ENCODE measurements at regions not wholly inside any gene's neighbourhood (a gene's known extent, or its start where the extent isn't known, plus 50 kb on each side); places are given as distances from the start of the nearest gene placed in this dataset.

DNA sequence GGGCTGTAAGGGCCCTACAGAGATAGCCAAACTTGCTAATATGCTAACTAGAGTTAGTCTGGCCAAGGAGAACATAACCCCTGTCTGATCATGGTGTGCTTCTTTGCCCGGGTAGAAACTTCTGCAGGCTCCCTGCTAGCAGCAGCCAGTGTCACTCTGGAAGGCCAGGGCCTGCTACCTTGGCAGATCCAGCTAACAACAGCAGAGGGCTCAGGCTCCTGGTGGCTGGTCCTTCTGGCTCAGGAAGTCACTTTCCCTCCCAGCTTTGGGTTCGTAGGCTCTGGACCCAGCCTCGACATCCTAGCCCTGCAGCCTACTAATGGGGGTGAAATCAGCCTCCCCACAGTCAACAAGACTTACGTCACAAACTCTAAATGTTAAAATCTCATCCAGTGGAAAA, 373.7 kb upstream of the RGMA start:
- H3K4me3 ChIP-seq, result no peak overlapping the region
- TF ChIP-seq, protein P1, sequence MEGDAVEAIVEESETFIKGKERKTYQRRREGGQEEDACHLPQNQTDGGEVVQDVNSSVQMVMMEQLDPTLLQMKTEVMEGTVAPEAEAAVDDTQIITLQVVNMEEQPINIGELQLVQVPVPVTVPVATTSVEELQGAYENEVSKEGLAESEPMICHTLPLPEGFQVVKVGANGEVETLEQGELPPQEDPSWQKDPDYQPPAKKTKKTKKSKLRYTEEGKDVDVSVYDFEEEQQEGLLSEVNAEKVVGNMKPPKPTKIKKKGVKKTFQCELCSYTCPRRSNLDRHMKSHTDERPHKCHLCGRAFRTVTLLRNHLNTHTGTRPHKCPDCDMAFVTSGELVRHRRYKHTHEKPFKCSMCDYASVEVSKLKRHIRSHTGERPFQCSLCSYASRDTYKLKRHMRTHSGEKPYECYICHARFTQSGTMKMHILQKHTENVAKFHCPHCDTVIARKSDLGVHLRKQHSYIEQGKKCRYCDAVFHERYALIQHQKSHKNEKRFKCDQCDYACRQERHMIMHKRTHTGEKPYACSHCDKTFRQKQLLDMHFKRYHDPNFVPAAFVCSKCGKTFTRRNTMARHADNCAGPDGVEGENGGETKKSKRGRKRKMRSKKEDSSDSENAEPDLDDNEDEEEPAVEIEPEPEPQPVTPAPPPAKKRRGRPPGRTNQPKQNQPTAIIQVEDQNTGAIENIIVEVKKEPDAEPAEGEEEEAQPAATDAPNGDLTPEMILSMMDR (IDR thresholded peaks at IDR 0.05), result no peak
- H3K9me3 ChIP-seq, result no peaks in the 10 kb centered on the region
- intact Hi-C loops (cut with DNase I), result no loop called here
- H3K36me3 ChIP-seq, result no peaks in the 10 kb centered on the region
- no peaks in the 10 kb centered on the region for H3K27me3 ChIP-seq
- DNase-seq, result no peak
- H3K27ac ChIP-seq, result no peak overlapping the region
- no peak overlapping the region for H3K9ac ChIP-seq (ENCODE audit: low read depth in 2 of 2, low read length in 2 of 2)
- H3K4me1 ChIP-seq, result no peaks in the 10 kb centered on the region

DNA sequence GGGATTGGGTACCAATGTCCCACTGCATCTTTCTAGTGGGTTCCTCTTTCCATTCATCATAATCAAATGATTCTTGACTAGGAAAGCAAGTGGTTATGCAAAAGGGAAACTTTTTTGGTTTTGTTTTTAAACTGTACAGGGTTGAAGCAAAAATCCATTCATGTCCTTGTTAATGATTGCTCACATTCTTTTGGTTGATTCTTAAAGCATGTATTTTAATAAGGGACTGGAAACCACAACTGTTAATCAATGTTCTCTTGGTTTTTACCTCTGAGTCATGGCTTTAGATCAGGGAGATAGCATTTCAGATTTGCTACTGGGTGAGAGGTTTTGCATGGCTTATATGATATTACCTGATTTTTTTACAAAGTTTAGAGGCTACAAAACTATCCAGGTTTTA, 371.7 kb upstream of the RGMA start:
- Histone ChIP-seq H3K27me3 (no peaks in the 10 kb centered on the region), H3K27ac (no peak overlapping the region), H3K4me3 (no peak overlapping the region), H3K9me3 (no peaks in the 10 kb centered on the region), H3K4me1 (no peaks in the 10 kb centered on the region), H3K9ac (ENCODE audit: low read depth in 2 of 2, low read length in 2 of 2) (no peak overlapping the region), H3K36me3 (no peaks in the 10 kb centered on the region)
- DNase-seq, result no peak
- TF ChIP-seq, protein P1 (IDR thresholded peaks at IDR 0.05), result no peak
- intact Hi-C loops (cut with DNase I), result no loop called here

DNA sequence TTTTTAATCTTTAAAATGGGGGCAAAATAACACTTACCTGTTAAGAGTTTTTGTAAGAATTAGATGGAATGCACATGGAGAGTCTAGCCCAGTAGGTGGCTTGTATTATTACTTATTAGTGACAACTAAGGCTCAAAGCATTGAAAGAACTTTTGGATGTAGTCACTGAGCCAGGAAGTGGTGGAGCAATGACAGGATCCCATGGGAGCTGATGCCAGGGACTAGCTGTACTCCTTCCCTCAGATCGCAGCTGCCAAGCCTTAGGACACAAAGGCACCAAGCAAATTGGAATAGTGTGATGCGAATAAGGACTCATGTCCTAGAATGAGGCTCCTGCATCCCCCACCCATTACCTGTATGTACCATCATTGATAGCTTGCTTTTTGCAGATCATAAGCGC, 370.4 kb upstream of the RGMA start:
- Histone ChIP-seq H3K9me3 (no peaks in the 10 kb centered on the region), H3K36me3 (no peaks in the 10 kb centered on the region), H3K27me3 (no peaks in the 10 kb centered on the region), H3K27ac (no peak overlapping the region), H3K4me3 (no peak overlapping the region), H3K9ac (ENCODE audit: low read depth in 2 of 2, low read length in 2 of 2) (no peak overlapping the region), H3K4me1 (no peaks in the 10 kb centered on the region)
- intact Hi-C loops (cut with DNase I), result no loop called here
- no peak for DNase-seq
- TF ChIP-seq, protein P1 (IDR thresholded peaks at IDR 0.05), result no peak

DNA sequence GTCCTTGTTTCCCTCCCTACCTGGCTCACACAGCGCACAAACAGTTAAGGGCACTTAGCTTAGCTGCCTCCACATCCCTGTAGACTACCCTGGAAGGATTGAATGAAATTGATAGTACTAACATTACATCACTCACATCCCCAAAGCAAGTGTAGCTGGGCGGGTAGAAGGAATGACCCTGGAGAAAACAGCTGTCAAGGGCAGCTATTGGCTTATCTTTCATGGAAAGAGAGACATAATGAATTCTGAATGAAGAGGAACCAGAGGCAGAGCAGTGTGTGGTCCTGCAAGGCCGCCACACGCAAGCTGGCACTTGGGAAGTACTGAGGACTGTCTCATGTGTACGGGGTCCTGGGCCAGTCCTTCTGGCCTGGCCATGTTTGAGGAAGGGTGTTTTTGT, 369.6 kb upstream of the RGMA start:
- Histone ChIP-seq H3K4me1 (no peaks in the 10 kb centered on the region), H3K36me3 (no peaks in the 10 kb centered on the region), H3K4me3 (no peak overlapping the region), H3K9ac (ENCODE audit: low read depth in 2 of 2, low read length in 2 of 2) (no peak overlapping the region), H3K9me3 (no peaks in the 10 kb centered on the region), H3K27me3 (no peaks in the 10 kb centered on the region), H3K27ac (no peak overlapping the region)
- TF ChIP-seq, protein P1 (IDR thresholded peaks at IDR 0.05), result no peak
- intact Hi-C loops (cut with DNase I), result no loop called here
- DNase-seq, result no peak

DNA sequence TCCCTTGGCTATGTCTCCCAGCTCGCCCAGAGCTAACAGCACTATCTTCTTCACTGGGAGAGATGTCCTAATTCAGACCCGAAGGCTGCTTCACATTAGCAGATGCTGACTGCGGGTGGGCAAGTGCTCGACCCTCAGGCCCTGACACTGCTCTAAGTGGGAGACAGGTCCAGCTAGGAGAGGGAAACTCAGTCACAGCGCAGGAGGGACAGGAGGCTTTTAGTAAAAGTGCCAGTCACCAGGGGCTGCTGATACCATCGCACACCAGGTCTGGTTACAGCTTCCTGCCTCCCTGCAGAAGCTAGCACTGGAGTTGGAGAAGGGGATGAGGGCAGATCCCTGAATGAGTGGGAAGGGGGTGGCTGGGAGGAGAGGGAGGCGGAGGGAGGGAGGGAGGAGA, 365.8 kb upstream of the RGMA start:
- intact Hi-C loops (cut with DNase I), result no loop called here
- Histone ChIP-seq H3K4me3 (no peak overlapping the region), H3K27me3 (no peaks in the 10 kb centered on the region), H3K36me3 (no peaks in the 10 kb centered on the region), H3K9ac (ENCODE audit: low read depth in 2 of 2, low read length in 2 of 2) (no peak overlapping the region), H3K9me3 (no peaks in the 10 kb centered on the region), H3K27ac (no peak overlapping the region), H3K4me1 (no peaks in the 10 kb centered on the region)
- DNase-seq, result no peak
- TF ChIP-seq, protein P1 (IDR thresholded peaks at IDR 0.05), result no peak
